H1 (cell line): ENCODE measurements at regions not wholly inside any gene's neighbourhood (a gene's known extent, or its start where the extent isn't known, plus 50 kb on each side); places are given as distances from the start of the nearest gene placed in this dataset.

ENCODE experiments used
- CTCF ChIA-PET: fragments of 300-600 bp; sonication (Branson Sonifier 250); formaldehyde crosslinking; loops from one replicate; lab custom pipeline; 2021; ENCODE audit not compliant: partially characterized antibody; lab: Charles Lee
- POLR2A ChIA-PET: fragments of 300-600 bp; sonication (Branson Sonifier 250); formaldehyde crosslinking; loops from one replicate; lab custom pipeline; 2021; ENCODE audit warnings: inconsistent platforms; ENCODE audit not compliant: partially characterized antibody; lab: Charles Lee
- DNase-seq, 2 experiments: peaks; one replicate each; pipeline versions ENCODE4 v3.0.0 to v3.0.0-alpha.2; 2010 to 2022; ENCODE audit warnings: low spot score in 2 of 2, low read depth in 1 of 2, mixed read lengths in 1 of 2
- FAIRE-seq: peaks from 2 replicates; lab custom pipeline; 2011; peaks lifted over from hg19 to GRCh38; lab: Jason Lieb, UNC
- H2AFZ ChIP-seq: 2 replicates; pipeline ENCODE4 v1.8.1; 2012; ENCODE audit warnings: low read length, inconsistent platforms
- H2AK5ac ChIP-seq: 2 replicates; pipeline ENCODE4 v1.6.1; 2013; ENCODE audit warnings: low read depth, low read length
- H2BK120ac ChIP-seq: replicated peaks from 2 replicates; pipeline ENCODE3; 2013; ENCODE audit warnings: low read depth, low read length, inconsistent platforms
- H2BK12ac ChIP-seq: 2 replicates; pipeline ENCODE4 v1.6.1; 2013; ENCODE audit warnings: low read depth, low read length
- H2BK15ac ChIP-seq: 2 replicates; pipeline ENCODE4 v1.6.1; 2013; ENCODE audit warnings: low read length
- H2BK20ac ChIP-seq: 2 replicates; pipeline ENCODE4 v1.6.1; 2013; ENCODE audit warnings: low read length
- H2BK5ac ChIP-seq: 2 replicates; pipeline ENCODE4 v1.6.1; 2013; ENCODE audit warnings: low read depth, low read length
- H3K14ac ChIP-seq: 2 replicates; pipeline ENCODE4 v1.6.1; 2013; ENCODE audit warnings: inconsistent platforms; ENCODE audit not compliant: insufficient read length
- H3K18ac ChIP-seq: 2 replicates; pipeline ENCODE4 v1.6.1; 2013; ENCODE audit warnings: low read length; ENCODE audit errors: extremely low read depth
- H3K23ac ChIP-seq: 2 replicates; pipeline ENCODE4 v1.6.1; 2013; ENCODE audit warnings: inconsistent platforms; ENCODE audit not compliant: insufficient read length
- H3K23me2 ChIP-seq: 2 replicates; pipeline ENCODE4 v1.6.1; 2013; ENCODE audit warnings: low read depth, low read length
- H3K27ac ChIP-seq: 2 replicates; pipeline ENCODE4 v1.6.1; 2011; ENCODE audit warnings: low read depth, low read length, inconsistent platforms
- H3K27me3 ChIP-seq, 4 experiments: replicated peaks in 1 of 4; 1 replicate in 1 of 4; 2 replicates in 3 of 4; pipeline versions ENCODE4 v1.6.1 to v1.8.1; 2011 to 2013; ENCODE audit warnings: low read length in 3 of 4, mild to moderate bottlenecking in 3 of 4, inconsistent platforms in 2 of 4, mixed read lengths in 2 of 4, moderate library complexity in 1 of 4; ENCODE audit not compliant: control insufficient read depth in 3 of 4, insufficient read depth in 3 of 4; ENCODE audit errors: extremely low read depth in 1 of 4
- H3K36me3 ChIP-seq, 4 experiments: 2 replicates each; pipeline versions ENCODE4 v1.6.1 to v1.8.1; 2011 to 2013; ENCODE audit warnings: mild to moderate bottlenecking in 4 of 4, low read length in 3 of 4, moderate library complexity in 2 of 4, control low read depth in 1 of 4, inconsistent platforms in 1 of 4; ENCODE audit not compliant: insufficient read depth in 4 of 4, control insufficient read depth in 2 of 4
- H3K4ac ChIP-seq: replicated peaks from 2 replicates; pipeline ENCODE3; 2013; ENCODE audit warnings: low read length, low read depth, mixed read lengths, inconsistent platforms; ENCODE audit not compliant: insufficient read length
- H3K4me1 ChIP-seq, 4 experiments: replicated peaks in 1 of 4; 1 replicate in 1 of 4; 2 replicates in 3 of 4; pipeline versions ENCODE4 v1.6.1 to v1.8.1; 2011 to 2013; ENCODE audit warnings: low read length in 3 of 4, inconsistent platforms in 2 of 4, mixed read lengths in 1 of 4; ENCODE audit not compliant: insufficient read depth in 4 of 4, control insufficient read depth in 3 of 4
- H3K4me2 ChIP-seq, 2 experiments: 2 replicates each; pipeline versions ENCODE4 v1.6.1 to v1.8.1; 2011 to 2013; ENCODE audit warnings: low read depth in 2 of 2, low read length in 2 of 2, control low read depth in 1 of 2, inconsistent platforms in 1 of 2, mild to moderate bottlenecking in 1 of 2; ENCODE audit not compliant: insufficient read depth in 1 of 2
- H3K4me3 ChIP-seq, 4 experiments: fragments of 200-600, 300-600 bp in 1 of 4; sonication (generic), shearing (Covaris generic), sonication (Bioruptor Twin) in 1 of 4; 2 replicates each; pipeline versions ENCODE4 v1.5.1 to v1.8.1; 2011 to 2016; ENCODE audit warnings: low read length in 4 of 4, low read depth in 3 of 4, control low read depth in 2 of 4, inconsistent platforms in 2 of 4, mild to moderate bottlenecking in 2 of 4, mixed read lengths in 1 of 4, moderate library complexity in 1 of 4; ENCODE audit not compliant: insufficient read depth in 2 of 4; ENCODE audit errors: extremely low read depth in 1 of 4
- H3K56ac ChIP-seq: replicated peaks from 2 replicates; pipeline ENCODE3; 2013; ENCODE audit warnings: low read depth, mild to moderate bottlenecking, mixed read lengths, low read length, inconsistent platforms; ENCODE audit not compliant: insufficient read length
- H3K79me1 ChIP-seq: 2 replicates; pipeline ENCODE4 v1.6.1; 2013; ENCODE audit warnings: low read depth, low read length, control low read depth
- H3K79me2 ChIP-seq, 2 experiments: 2 replicates each; pipeline versions ENCODE4 v1.6.1 to v1.8.1; 2012 to 2013; ENCODE audit warnings: low read length in 2 of 2, mild to moderate bottlenecking in 2 of 2, inconsistent platforms in 1 of 2; ENCODE audit not compliant: insufficient read depth in 2 of 2, control insufficient read depth in 1 of 2
- H3K9ac ChIP-seq, 4 experiments: replicated peaks in 1 of 4; 1 replicate in 1 of 4; 2 replicates in 3 of 4; pipeline versions ENCODE4 v1.6.1 to v1.8.1; 2011 to 2013; ENCODE audit warnings: low read depth in 3 of 4, low read length in 3 of 4, control low read depth in 2 of 4, mild to moderate bottlenecking in 2 of 4, moderate library complexity in 2 of 4, inconsistent platforms in 1 of 4; ENCODE audit errors: extremely low read depth in 1 of 4
- H3K9me3 ChIP-seq, 2 experiments: 2 replicates each; pipeline versions ENCODE4 v1.6.1 to v1.8.1; 2012 to 2013; ENCODE audit warnings: mild to moderate bottlenecking in 2 of 2, moderate library complexity in 2 of 2, control low read depth in 1 of 2, inconsistent platforms in 1 of 2, low read depth in 1 of 2, low read length in 1 of 2, mixed read lengths in 1 of 2; ENCODE audit not compliant: insufficient read depth in 2 of 2
- H4K20me1 ChIP-seq, 2 experiments: replicated peaks in 1 of 2; 2 replicates each; pipeline versions ENCODE3 to v1.8.1; 2011 to 2013; ENCODE audit warnings: inconsistent platforms in 2 of 2, low read length in 2 of 2, mild to moderate bottlenecking in 1 of 2; ENCODE audit not compliant: insufficient read depth in 2 of 2, control insufficient read depth in 1 of 2
- H4K5ac ChIP-seq: 2 replicates; pipeline ENCODE4 v1.6.1; 2013; ENCODE audit warnings: low read length, low read depth, mixed read lengths, inconsistent platforms; ENCODE audit not compliant: insufficient read length
- H4K8ac ChIP-seq: 2 replicates; pipeline ENCODE4 v1.8.0; 2013; ENCODE audit warnings: mild to moderate bottlenecking, moderate library complexity, low read length, inconsistent platforms; ENCODE audit not compliant: insufficient read depth; ENCODE audit errors: extremely low read depth
- H4K91ac ChIP-seq: replicated peaks from 2 replicates; pipeline ENCODE3; 2013; ENCODE audit warnings: low read length, mixed read lengths, inconsistent platforms; ENCODE audit not compliant: insufficient read length
- BCL11A ChIP-seq, 2 experiments: IDR thresholded peaks; one replicate each; pipeline ENCODE4 v1.6.1; 2011; ENCODE audit warnings: low read depth in 2 of 2, low read length in 2 of 2, mild to moderate bottlenecking in 2 of 2
- BRCA1 ChIP-seq: IDR thresholded peaks from 2 replicates; pipeline ENCODE4 v1.6.1; 2012; ENCODE audit warnings: low read depth, low read length, improper control_type of control experiment
- CBX8 ChIP-seq: fragments of 300-800, 300-1000 bp; sonication (generic); IDR thresholded peaks from 2 replicates; pipeline ENCODE4 v1.7.1; 2016; ENCODE audit warnings: low read depth, low read length, borderline replicate concordance
- CEBPB ChIP-seq: IDR thresholded peaks from 2 replicates; pipeline ENCODE4 v1.6.1; 2012; ENCODE audit warnings: low read depth, low read length
- CHD1 ChIP-seq: IDR thresholded peaks from 2 replicates; pipeline ENCODE4 v1.6.1; 2012; ENCODE audit warnings: low read depth, low read length, improper control_type of control experiment
- CREB1 ChIP-seq: IDR thresholded peaks from 2 replicates; pipeline ENCODE4 v1.6.1; 2012; ENCODE audit warnings: inconsistent platforms
- HDAC2 ChIP-seq, 2 experiments: fragments of 300-600 bp in 1 of 2; sonication (generic) in 1 of 2; IDR thresholded peaks; 2 replicates each; pipeline ENCODE4 v1.6.1; 2011 to 2012; ENCODE audit warnings: low read depth in 2 of 2, low read length in 2 of 2, mild to moderate bottlenecking in 2 of 2, moderate library complexity in 2 of 2, borderline replicate concordance in 1 of 2, inconsistent platforms in 1 of 2
- POLR2A ChIP-seq, 2 experiments: IDR thresholded peaks; 1 replicate in 1 of 2; 2 replicates in 1 of 2; pipeline ENCODE4 v1.6.1; 2011; ENCODE audit warnings: low read depth in 2 of 2, low read length in 2 of 2, mild to moderate bottlenecking in 2 of 2; ENCODE audit errors: control extremely low read depth in 1 of 2
- SAP30 ChIP-seq: fragments of 300-600 bp; sonication (generic); IDR thresholded peaks from 2 replicates; pipeline ENCODE4 v1.7.1; 2012; ENCODE audit warnings: low read length, moderate library complexity, mild to moderate bottlenecking, inconsistent platforms; ENCODE audit not compliant: insufficient read depth, insufficient replicate concordance
- SRF ChIP-seq: IDR thresholded peaks from 2 replicates; pipeline ENCODE4 v1.6.1; 2011; ENCODE audit warnings: mild to moderate bottlenecking, low read depth, low read length, moderate library complexity
- TAF1 ChIP-seq: IDR thresholded peaks from 2 replicates; pipeline ENCODE4 v1.6.1; 2011; ENCODE audit warnings: mild to moderate bottlenecking, low read depth, low read length
- TAF7 ChIP-seq: optimal IDR thresholded peaks from 2 replicates; pipeline ENCODE3; 2011; ENCODE audit warnings: low read depth, mild to moderate bottlenecking, inconsistent platforms, low read length, moderate library complexity, borderline replicate concordance
- TF ChIP-seq, protein P1 (sequence below), 3 experiments: IDR thresholded peaks; 1 replicate in 2 of 3; 2 replicates in 1 of 3; pipeline versions ENCODE4 v1.5.1 to v1.6.1; 2011; ENCODE audit warnings: low read length in 3 of 3, mild to moderate bottlenecking in 3 of 3, inconsistent platforms in 2 of 3, low read depth in 1 of 3, moderate library complexity in 1 of 3; ENCODE audit not compliant: insufficient read depth in 1 of 3; ENCODE audit errors: control extremely low read depth in 1 of 3

DNA sequence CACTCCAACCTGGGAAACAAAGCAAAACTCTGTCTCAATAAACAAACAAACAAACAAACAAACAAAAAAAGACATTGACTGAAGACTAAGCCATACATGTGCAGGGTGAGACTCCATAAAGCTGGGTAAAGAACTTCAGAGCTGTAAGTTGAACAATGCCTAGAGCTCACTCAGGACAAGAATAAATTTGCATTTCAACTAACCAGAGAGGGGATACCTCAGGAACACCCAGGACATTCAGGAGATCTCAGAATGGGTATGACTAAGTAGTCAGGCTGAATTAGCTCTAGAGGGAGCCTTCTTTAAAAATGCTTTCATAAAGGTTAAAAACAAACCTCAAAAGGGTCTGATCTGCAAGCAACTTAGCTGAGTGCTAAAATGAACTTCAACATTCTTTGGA, 267.7 kb upstream of the DIO3 start:
- no peaks in the 10 kb centered on the region; a peak in 2 of 8 replicates for H3K36me3 ChIP-seq
- no peak for DNase-seq
- no peak overlapping the region for H2BK20ac ChIP-seq
- H2BK12ac ChIP-seq, result no peak overlapping the region
- no peak overlapping the region for H3K23ac ChIP-seq
- H3K4me3 ChIP-seq, result peak overlapping the region in 1 of 4 experiments; percentile 6; a peak in 1 of 8 replicates
- H4K5ac ChIP-seq, result no peak overlapping the region
- no peak overlapping the region for H3K27ac ChIP-seq
- H3K79me2 ChIP-seq, result no peaks in the 10 kb centered on the region
- no peak for FAIRE-seq
- H3K4me2 ChIP-seq, result peak overlapping the region in 1 of 2 experiments; percentile 2; a peak in 1 of 4 replicates
- no peak overlapping the region; the same call in 1 of the 2 replicates for H3K18ac ChIP-seq
- no peak overlapping the region for H2AFZ ChIP-seq
- no peak overlapping the region for H2AK5ac ChIP-seq
- H3K23me2 ChIP-seq, result no peaks in the 10 kb centered on the region
- H4K91ac ChIP-seq, result no peak overlapping the region
- peaks cover 0 to 9% (median 2%) of the 10 kb centered on the region in 4 experiments; a peak in 4 of 7 replicates for H3K4me1 ChIP-seq
- H3K9ac ChIP-seq, result no peak overlapping the region
- peaks cover 7 to 26% of the 10 kb centered on the region in 2 experiments; a peak in 3 of 4 replicates for H3K9me3 ChIP-seq
- H2BK15ac ChIP-seq, result no peak overlapping the region
- no peak overlapping the region for H4K8ac ChIP-seq
- no peak overlapping the region for H3K56ac ChIP-seq
- H3K79me1 ChIP-seq, result no peaks in the 10 kb centered on the region; the same call in 1 of the 2 replicates
- H3K27me3 ChIP-seq, result no peaks in the 10 kb centered on the region
- H3K4ac ChIP-seq, result no peak overlapping the region
- H2BK120ac ChIP-seq, result no peak overlapping the region
- H2BK5ac ChIP-seq, result no peak overlapping the region; the same call in 1 of the 2 replicates
- no peaks in the 10 kb centered on the region for H4K20me1 ChIP-seq
- ChIA-PET CTCF (interaction anchor here (0.9 to 1.5 kb wide), 2 partner anchors 14 to 58 kb away, joined by 3 to 5 read pairs; no protein-coding TSS in a partner anchor), POLR2A (interaction anchor here (1.3 kb wide), 1 partner anchor 11 kb away, joined by 4 read pairs; no protein-coding TSS in a partner anchor)
- H3K14ac ChIP-seq, result no peak overlapping the region
- TF ChIP-seq BCL11A (IDR thresholded peaks at IDR 0.05; ENCODE audit: low read depth in 2 of 2, low read length in 2 of 2) (no peak), HDAC2 (IDR thresholded peaks at IDR 0.05; ENCODE audit: borderline replicate concordance in 1 of 2, low read depth in 2 of 2, low read length in 2 of 2) (no peak), TAF7 (no peak), SAP30 (no peak), BRCA1 (no peak), SRF (no peak), CEBPB (no peak), CREB1 (no peak), POLR2A (IDR thresholded peaks at IDR 0.05; ENCODE audit: control extremely low read depth in 1 of 2, low read depth in 2 of 2, low read length in 2 of 2) (no peak), TAF1 (no peak), CHD1 (no peak), CBX8 (no peak)
- TF ChIP-seq, protein P1, sequence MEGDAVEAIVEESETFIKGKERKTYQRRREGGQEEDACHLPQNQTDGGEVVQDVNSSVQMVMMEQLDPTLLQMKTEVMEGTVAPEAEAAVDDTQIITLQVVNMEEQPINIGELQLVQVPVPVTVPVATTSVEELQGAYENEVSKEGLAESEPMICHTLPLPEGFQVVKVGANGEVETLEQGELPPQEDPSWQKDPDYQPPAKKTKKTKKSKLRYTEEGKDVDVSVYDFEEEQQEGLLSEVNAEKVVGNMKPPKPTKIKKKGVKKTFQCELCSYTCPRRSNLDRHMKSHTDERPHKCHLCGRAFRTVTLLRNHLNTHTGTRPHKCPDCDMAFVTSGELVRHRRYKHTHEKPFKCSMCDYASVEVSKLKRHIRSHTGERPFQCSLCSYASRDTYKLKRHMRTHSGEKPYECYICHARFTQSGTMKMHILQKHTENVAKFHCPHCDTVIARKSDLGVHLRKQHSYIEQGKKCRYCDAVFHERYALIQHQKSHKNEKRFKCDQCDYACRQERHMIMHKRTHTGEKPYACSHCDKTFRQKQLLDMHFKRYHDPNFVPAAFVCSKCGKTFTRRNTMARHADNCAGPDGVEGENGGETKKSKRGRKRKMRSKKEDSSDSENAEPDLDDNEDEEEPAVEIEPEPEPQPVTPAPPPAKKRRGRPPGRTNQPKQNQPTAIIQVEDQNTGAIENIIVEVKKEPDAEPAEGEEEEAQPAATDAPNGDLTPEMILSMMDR (IDR thresholded peaks at IDR 0.05; ENCODE audit: control extremely low read depth in 1 of 3, insufficient read depth in 1 of 3, low read depth in 1 of 3, low read length in 3 of 3), result no peak
